GM19467 (cell line): ENCODE measurements at regions not wholly inside any gene's neighbourhood (a gene's known extent, or its start where the extent isn't known, plus 50 kb on each side); places are given as distances from the start of the nearest gene placed in this dataset.
"Not testable (repeated sequence)": the region's sequence is repeated elsewhere in the genome, so short reads cannot be mapped to it uniquely, and the experiment has no call there.

ENCODE experiments used
- ATAC-seq: cut with Tn5 transposase; IDR thresholded peaks from one replicate; pipeline ENCODE4 v1.9.1; 2021; ENCODE audit warnings: mild to moderate bottlenecking, moderate library complexity; ENCODE audit not compliant: unreplicated experiment

DNA sequence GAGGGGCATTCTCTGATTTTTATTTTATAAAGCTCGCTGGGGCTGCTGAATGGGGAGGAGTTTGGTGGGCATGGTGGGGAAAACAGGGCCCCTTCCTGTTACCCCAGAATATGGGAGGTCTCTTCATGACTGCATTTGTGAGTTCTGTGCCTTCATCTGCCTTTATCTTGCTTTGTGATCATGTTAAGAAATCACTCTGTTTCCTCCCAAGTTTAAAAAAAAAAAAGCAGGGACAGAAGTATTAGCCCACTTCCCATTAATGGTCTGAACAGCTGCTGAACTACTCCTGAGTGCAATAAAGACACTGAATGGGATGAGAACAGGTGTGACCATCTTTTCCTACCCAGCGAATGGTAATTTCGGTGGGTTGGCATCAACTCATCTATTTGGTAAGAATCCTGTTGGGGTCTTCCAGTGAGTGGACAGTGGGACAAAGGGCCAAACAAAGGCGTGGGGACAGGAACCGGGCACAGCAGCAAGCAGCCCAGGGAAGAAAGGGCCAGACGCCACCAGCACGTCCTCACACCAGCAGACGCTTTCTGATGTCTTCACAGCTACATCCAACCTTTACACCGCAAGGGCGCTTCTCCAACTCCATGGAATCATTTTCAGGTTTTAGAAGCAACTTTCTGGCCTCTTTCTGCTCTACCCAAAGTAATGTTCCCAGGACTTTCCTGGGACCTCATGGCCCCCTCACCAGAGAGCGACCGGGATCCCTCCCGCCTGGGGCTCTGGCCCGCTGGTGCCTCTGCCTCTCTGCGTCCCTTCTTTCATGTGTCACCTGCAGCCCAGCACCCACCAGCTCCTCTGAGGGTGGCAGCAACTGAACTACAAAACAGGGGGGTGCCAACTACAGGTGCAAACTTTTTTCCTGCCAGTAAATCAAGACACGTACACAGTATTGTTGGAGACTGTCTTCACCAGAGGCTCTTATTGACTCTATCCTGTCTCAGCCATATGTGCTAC is 160.2 kb downstream of the ADSS2 start:
- ATAC-seq, result no peak

DNA sequence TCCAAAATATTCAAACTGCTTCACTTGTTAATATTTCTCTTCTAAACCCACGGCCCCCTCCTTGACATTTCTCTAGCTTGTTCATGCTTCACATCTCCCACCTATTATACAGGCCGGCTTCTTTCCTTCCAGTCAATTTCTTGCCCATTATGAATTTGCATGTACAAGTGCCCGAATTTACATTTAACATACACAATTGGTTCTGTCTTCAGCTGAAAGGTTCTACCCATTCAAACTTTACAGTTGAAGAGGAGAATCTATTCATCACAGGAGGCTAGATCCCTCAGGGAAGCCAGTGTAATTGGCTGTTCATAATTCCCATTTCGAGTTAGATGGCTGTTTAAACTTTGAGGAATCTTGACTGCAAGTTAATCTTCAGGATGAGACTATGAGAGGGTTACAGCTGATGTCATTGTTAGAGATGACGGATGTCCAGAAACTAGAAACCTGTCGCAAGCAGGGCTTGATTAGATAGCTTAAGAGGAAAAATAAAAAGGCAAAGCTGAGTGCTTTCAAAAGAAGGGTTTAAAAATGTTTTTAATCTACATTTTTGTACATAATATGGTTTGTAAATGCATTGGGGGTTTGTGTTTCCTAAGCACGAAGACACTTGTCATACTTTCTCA is 157.0 kb downstream of the ADSS2 start:
- ATAC-seq, result no peak

GRCh38 chr1:244296003-244296402 is 155.7 kb downstream of the ADSS2 start:
- no peak for ATAC-seq

- ATAC-seq, result no peak
Measured at GRCh38 chr1:244296447-244296846, 155.3 kb downstream of the ADSS2 start.

DNA sequence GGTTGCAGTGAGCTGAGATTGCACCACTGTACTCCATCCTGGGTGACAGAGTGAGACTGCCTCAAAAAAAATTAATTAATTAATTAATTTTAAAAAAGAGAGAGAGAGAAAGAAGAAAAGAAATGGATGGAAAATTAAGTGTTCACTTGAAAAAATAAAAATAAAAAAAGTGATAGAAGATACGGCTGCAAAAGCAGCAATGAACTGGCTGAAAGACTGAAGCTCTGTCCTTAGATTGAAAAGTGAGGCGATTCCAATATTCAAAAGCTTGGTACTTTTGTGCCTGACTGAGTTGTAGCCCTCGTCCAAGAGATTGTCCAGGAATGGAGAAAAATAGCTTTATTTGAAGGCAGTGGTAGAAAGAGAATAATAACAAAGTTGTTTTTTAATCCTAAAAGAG is 154.6 kb downstream of the ADSS2 start:
- no peak for ATAC-seq

DNA sequence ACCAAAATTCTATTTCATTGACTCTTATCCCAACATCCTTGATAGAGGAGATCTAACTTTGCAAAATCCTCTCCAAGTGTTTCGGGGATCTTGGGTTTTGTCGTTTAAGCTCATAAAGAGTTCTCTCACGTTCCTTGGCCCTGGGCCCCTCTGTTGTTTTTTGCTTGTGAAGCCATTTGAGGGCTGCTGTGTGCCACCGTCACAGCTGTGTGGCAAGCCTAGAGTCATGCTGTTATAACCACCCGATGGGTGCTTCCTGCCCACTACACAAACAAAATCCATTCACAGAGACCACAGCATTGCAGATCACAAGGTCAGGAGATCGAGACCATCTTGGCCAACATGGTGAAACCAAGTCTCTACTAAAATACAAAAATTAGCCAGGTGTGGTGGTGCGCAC is 154.1 kb downstream of the ADSS2 start:
- no peak for ATAC-seq

- ATAC-seq, result not testable (repeated sequence)
Measured at GRCh38 chr1:244300029-244300375, 151.7 kb downstream of the ADSS2 start.

GRCh38 chr1:244301595-244302130 is 150.0 kb downstream of the ADSS2 start:
- ATAC-seq, result no peak

GRCh38 chr1:244302876-244303609 is 148.7 kb downstream of the ADSS2 start:
- no peak for ATAC-seq

DNA sequence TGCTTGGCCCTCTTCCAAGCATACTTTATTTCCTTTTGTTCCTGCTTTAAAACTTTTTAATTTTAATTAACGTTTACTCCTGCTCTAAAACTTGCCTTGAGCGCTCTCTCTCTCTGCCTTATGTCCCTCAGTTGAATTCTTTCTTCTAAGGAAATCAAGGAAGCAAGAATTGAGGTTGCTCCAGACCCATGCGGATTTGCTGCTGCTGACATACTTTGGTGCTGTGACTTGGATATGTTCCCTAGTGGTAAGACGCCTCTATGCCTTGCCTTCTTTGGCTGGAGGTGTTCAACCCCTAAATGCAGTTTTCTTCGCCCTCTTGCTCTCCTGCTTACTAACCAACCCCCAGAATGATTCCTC is 148.1 kb downstream of the ADSS2 start:
- no peak for ATAC-seq

DNA sequence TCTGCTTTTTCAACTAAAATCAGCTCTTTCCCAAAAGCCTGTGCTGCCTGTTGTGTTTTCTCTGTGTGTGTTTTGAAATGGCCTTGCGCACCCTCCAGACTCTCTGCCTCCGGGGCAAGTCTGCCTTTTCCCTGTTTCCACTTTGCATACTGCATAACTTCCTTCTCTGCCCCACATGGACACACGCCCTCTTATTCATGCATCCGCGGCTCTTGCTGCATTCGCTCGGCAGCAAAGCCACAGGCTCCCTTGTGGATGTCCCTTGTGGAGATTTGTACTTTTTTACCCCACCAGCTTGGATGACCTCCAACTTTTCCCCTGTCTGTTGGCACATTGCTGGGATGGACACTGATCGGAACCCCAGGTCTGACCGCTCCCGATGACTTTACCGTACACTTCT is 147.6 kb downstream of the ADSS2 start:
- ATAC-seq, result no peak

DNA sequence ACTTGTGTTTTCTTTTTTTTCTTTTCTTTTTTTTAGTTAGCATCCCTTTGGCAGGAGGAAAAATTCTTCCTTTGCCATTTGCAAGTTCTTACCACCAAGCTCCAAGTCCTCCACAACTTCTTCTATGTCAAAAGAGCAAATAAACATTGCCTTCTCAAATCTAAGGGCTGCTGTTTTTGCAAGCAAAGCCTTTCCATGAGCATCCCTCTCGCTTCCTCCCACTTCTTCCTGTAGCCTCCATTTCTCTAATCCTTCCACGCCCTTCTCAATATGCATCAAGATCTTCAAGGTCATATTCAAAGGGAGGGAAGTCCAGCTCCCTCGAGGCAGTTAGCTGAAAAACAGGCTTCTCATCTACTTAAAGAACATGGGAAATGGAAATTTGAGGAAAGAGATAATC is 147.1 kb downstream of the ADSS2 start:
- ATAC-seq, result no peak

- ATAC-seq, result no peak
Measured at GRCh38 chr1:244305776-244306341, 145.8 kb downstream of the ADSS2 start.

GRCh38 chr1:244306544-244306943 is 145.2 kb downstream of the ADSS2 start:
- ATAC-seq, result no peak

- not testable (repeated sequence) for ATAC-seq
Measured at GRCh38 chr1:244309191-244309590, 142.5 kb downstream of the ADSS2 start.

DNA sequence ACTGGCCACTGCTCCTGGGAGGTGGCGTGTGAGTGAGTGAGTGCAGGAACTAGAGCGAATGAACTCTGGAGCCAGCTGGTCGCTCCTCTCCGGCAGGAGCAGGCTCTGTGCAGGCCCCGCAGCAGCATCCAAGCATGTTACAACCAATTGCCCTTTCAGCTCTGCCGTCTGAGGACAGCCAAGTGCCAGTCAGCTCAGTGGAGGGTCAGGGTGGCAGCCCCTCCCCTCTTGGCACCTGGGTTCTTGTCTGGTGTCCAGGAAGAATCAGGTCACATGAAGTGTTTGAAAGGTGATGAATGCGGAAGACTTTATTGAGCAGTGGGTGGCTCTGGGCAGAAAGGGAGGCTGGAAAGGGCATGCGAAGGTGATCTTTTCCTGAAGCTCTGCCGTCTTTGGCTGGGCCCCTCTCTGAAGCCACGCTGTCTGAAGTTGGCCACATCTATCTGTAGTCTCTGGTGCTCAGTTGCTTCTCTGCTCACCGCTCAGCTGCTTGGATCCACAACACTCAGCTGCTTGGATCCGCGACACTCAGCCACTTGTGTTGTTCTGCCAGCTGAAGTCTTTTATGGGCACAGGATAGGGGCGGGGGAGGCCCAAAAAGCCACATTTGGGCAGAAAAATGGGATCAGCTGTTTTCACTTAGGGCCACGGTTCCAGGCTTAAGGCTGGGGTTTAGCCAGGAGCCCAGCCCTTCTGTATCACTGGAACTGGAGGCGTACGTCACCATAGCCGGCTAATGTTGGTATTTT is 139.8 kb downstream of the ADSS2 start:
- no peak for ATAC-seq

- ATAC-seq, result no peak
Measured at GRCh38 chr1:244313346-244313745, 138.4 kb downstream of the ADSS2 start.

- ATAC-seq, result no peak
Measured at GRCh38 chr1:244314921-244315559, 136.7 kb downstream of the ADSS2 start.

GRCh38 chr1:244315996-244316395 is 135.7 kb downstream of the ADSS2 start:
- no peak for ATAC-seq

DNA sequence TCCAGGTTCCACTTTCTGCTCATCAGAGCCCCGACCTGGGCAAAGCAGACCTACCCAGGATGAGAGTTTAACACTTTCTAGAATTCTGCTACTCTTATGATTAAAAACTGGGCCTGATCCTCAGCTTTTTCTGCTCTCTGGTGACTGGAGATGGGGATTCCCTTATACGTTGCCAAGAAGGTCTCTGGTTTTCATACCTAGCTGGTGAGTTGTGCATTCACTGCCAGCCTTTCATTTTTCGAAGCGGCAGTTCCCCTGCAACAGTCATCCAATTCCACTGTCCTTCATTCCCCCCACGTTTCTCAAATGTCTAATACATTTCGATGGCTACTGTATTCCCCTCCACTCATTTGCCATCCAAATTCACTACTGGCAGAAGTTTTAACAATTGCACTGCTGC is 135.3 kb downstream of the ADSS2 start:
- no peak for ATAC-seq
